ENCODE measurements at regions not wholly inside any gene's neighbourhood (a gene's known extent, or its start where the extent isn't known, plus 50 kb on each side); places are given as distances from the start of the nearest gene placed in this dataset.

DNA sequence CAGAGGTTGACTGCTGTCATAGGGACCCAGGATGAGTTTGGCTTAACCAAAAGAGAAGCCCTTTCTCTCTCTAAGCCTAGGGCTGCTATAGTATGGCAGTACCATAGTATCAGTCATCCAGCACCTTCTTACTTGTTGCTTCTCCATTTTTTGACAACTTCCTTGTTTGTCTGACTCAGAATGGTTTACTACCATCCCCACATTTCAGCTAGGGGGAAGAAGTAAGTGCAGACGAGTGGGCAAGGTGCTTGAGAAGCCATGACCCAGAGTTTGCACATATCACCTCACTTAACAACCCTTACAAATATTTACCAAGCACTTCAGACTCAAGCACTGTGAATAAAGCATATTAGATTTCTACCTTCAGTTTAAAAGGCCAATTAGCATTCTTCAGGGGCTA is 289.9 kb upstream of the TSHZ2 start:
- TF ChIP-seq, protein P1, sequence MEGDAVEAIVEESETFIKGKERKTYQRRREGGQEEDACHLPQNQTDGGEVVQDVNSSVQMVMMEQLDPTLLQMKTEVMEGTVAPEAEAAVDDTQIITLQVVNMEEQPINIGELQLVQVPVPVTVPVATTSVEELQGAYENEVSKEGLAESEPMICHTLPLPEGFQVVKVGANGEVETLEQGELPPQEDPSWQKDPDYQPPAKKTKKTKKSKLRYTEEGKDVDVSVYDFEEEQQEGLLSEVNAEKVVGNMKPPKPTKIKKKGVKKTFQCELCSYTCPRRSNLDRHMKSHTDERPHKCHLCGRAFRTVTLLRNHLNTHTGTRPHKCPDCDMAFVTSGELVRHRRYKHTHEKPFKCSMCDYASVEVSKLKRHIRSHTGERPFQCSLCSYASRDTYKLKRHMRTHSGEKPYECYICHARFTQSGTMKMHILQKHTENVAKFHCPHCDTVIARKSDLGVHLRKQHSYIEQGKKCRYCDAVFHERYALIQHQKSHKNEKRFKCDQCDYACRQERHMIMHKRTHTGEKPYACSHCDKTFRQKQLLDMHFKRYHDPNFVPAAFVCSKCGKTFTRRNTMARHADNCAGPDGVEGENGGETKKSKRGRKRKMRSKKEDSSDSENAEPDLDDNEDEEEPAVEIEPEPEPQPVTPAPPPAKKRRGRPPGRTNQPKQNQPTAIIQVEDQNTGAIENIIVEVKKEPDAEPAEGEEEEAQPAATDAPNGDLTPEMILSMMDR (IDR thresholded peaks at IDR 0.05): no peak
- no peak for TF ChIP-seq TCF7L2 (IDR thresholded peaks at IDR 0.05; ENCODE audit: low read depth, low read length)
- no peak for TF ChIP-seq POLR2AphosphoS5 (IDR thresholded peaks at IDR 0.05; ENCODE audit: low read depth, low read length)
- TF ChIP-seq, protein P2, sequence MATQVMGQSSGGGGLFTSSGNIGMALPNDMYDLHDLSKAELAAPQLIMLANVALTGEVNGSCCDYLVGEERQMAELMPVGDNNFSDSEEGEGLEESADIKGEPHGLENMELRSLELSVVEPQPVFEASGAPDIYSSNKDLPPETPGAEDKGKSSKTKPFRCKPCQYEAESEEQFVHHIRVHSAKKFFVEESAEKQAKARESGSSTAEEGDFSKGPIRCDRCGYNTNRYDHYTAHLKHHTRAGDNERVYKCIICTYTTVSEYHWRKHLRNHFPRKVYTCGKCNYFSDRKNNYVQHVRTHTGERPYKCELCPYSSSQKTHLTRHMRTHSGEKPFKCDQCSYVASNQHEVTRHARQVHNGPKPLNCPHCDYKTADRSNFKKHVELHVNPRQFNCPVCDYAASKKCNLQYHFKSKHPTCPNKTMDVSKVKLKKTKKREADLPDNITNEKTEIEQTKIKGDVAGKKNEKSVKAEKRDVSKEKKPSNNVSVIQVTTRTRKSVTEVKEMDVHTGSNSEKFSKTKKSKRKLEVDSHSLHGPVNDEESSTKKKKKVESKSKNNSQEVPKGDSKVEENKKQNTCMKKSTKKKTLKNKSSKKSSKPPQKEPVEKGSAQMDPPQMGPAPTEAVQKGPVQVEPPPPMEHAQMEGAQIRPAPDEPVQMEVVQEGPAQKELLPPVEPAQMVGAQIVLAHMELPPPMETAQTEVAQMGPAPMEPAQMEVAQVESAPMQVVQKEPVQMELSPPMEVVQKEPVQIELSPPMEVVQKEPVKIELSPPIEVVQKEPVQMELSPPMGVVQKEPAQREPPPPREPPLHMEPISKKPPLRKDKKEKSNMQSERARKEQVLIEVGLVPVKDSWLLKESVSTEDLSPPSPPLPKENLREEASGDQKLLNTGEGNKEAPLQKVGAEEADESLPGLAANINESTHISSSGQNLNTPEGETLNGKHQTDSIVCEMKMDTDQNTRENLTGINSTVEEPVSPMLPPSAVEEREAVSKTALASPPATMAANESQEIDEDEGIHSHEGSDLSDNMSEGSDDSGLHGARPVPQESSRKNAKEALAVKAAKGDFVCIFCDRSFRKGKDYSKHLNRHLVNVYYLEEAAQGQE (IDR thresholded peaks at IDR 0.05; ENCODE audit: insufficient read depth in 1 of 2, low read depth in 2 of 2, low read length in 1 of 2): no peak
- TF ChIP-seq SIN3A (IDR thresholded peaks at IDR 0.05; ENCODE audit: borderline replicate concordance, insufficient read depth, low read depth, low read length): no peak
